GM19455 (cell line): ENCODE measurements at regions not wholly inside any gene's neighbourhood (a gene's known extent, or its start where the extent isn't known, plus 50 kb on each side); places are given as distances from the start of the nearest gene placed in this dataset.

ENCODE experiments used
- ATAC-seq: cut with Tn5 transposase; IDR thresholded peaks from one replicate; pipeline ENCODE4 v1.9.1; 2021; ENCODE audit not compliant: unreplicated experiment

DNA sequence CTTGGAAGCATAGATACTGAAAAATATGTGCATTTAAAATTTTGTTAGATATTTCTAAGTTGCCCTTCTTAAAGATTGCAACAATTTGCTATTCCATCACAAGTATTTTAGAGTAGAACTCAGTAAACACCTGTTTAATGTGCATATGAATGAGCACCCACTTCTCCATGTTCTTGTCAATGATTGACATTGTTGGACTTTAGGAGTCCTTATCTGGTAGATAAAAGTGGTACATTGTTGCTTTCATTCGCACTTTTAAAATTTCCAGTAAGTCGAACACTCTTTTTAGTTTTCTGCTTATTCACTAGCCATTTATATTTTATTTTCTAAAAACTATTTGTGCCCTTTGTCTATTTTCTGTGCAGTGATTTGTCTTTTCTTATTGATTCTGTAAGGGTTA lies 478.3 kb downstream of the SOX2 start:
- ATAC-seq, result no peak

GRCh38 chr3:182198345-182198744 lies 486.6 kb downstream of the SOX2 start:
- no peak for ATAC-seq

DNA sequence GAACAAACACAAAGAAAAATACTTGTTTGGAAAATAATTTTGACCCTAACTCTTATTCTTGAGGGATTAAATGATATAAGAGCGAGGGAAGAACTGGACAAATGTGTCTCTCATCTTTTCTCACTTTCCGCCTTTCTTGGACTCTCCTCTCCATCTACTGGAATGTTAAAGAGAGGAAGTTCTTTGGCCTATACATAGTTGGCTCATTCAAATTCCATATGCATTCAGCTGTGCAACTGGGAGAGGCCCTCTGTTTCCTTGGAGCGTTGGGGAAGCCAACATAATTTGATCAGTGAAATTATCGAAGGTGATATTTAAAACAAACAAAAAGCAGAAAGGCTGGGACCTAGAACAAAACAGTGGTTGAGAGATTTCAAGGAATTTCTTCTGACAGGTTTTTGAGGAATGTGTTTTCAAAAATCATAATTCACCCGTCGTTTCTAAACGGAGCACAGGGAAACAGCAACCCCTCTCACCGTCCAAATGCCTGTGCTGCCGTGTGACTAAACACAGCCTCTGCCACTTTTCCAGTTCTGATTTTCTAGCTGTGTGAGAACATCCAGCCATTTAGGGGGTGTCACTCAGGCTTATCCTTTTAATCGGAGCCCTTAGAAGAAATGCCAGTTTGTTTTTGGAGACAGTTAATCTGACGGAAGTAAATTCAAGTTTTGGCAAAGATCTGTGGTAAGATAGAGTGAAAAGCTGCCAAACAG lies 489.9 kb downstream of the SOX2 start:
- ATAC-seq, result no peak

DNA sequence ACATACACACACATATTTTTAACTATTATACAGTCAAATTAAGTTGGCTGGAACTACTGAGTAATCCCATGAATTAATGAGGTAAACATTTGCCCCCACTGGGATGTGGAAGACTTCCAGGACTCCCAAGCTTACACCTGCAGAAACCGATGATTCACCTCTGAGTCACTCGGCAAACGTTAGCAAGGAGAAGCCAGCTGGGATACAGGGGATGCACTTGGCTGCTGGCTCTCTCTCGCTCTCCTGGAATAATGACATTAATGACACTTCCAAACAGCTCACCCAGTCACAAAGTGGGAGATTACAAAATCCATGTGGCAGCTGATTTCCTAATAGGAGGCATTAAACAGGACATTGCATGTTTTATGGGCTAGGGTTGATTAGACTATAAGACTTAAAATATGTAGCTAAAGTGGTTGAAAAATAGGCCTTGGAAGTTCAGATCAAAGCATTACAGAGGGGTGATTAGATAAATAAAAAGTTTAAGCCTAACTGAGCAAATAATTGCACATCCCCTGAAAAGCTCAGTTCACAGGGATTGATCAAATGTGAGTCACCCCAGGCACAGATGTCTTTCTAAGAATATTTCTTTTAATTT lies 500.9 kb downstream of the SOX2 start:
- ATAC-seq, result no peak

- no peak for ATAC-seq
Observed at GRCh38 chr3:182214416-182214815, 502.7 kb downstream of the SOX2 start.

- ATAC-seq, result no peak
Observed at GRCh38 chr3:182215881-182216280, 504.2 kb downstream of the SOX2 start.

GRCh38 chr3:182216311-182216970 lies 504.7 kb downstream of the SOX2 start:
- ATAC-seq, result no peak

- ATAC-seq, result no peak
Observed at GRCh38 chr3:182220013-182220412, 508.3 kb downstream of the SOX2 start.

- no peak for ATAC-seq
Observed at GRCh38 chr3:182220471-182220870, 508.7 kb downstream of the SOX2 start.

DNA sequence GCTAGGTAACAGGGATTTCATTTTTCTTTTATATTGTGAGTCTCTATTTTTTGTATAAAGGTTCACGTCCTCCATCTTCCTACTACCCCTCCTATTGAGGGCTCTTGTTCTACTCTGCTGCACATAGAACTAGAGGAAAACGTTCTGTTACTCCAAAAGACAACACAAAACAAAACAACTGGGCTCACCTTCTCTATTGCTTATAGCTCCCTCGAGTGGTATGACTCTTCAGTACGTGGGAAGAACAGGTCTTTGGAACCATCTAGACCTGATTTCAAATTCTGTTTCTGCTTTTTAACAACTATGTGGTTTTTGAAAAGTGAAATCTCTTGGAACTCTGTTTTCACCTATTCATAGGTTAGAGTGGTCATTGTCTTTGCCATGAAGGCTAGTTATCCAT lies 515.3 kb downstream of the SOX2 start:
- ATAC-seq, result no peak

DNA sequence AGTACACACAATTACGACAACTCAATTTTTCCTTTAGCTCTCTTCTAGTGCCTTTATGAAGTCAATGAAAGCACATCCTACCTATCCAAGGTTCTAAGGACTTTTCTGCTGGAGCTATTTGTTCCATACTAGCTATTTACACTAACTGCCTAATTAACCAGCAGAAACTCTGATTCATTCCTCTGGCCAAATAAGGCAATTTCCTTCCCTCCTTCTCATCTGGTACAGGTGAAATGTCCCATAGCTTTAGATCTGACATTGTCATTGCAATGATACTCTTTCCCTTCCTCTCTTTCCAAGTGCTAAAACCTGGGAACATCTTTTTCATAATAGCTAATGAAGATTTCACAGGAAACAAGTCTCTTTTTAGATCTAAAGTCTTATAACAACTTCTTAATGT lies 521.7 kb downstream of the SOX2 start:
- ATAC-seq, result no peak

DNA sequence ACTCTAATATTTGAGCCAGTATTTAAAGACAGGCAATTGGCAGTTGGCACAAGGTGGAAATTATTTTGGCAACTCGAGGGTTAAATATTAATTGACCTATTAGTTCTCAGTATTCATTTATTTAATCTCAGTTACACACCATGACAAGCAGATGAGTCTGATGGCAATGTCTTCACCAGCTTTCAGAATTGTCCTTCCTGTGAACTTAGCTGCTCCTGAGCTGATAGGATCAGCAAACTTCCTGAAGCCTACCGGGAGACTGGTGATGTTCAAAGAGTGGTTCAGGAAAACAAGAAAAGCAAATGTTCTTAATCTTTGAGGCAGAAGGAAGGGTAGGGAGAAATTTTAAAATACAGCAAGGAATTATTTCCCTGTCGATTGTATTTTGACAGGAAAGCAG lies 522.2 kb downstream of the SOX2 start:
- no peak for ATAC-seq

GRCh38 chr3:182234881-182235280 lies 523.2 kb downstream of the SOX2 start:
- no peak for ATAC-seq

- ATAC-seq, result no peak
Observed at GRCh38 chr3:182235504-182235903, 523.8 kb downstream of the SOX2 start.

- no peak for ATAC-seq
Observed at GRCh38 chr3:182238126-182238525, 526.4 kb downstream of the SOX2 start.

GRCh38 chr3:182239316-182239715 lies 527.6 kb downstream of the SOX2 start:
- ATAC-seq, result no peak

DNA sequence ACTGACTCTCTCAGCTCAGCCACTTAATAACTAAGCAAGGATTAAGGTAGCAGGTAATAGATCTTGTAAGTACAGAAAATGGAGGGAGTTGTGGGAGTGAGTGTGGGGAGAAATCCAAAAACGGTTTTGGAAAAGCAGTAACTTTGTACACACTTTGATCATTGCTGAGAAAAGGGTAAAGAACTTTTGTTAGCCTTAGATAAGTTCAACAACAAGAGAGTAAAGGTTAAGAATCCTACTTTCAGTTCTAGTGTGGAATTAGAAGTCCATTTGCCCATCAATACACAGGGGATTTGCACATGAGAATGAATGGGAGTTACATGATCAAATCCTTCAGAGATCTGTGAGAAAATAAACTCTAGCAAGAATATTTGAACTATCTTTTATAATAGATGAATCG lies 528.7 kb downstream of the SOX2 start:
- ATAC-seq, result no peak

DNA sequence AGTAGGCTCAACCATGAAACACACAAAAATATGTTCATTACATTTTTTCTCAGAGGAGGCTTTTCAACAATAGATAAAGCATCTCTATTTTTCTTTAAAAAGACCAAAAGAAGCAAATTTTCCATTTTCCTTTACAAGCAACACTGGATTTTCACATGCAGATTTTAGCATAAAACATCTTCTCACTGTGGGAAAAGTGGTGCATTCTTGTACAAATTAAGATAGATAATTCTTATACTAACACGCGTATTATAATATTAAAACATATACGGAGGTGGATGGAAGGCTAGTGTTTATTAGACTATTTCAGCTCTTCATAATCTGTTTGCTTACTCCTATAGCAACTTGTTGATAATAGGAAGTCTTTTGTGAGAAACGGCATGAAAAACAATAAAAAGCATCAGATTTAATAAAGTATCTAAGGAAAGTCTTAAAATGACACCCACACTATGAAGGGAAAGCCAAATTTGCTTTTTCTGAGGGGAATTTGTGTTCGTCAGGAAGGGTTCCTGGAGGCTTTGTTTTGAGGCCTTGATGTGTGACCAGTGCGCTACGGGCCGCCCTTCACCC lies 529.6 kb downstream of the SOX2 start:
- no peak for ATAC-seq

GRCh38 chr3:182241766-182242488 lies 530.2 kb downstream of the SOX2 start:
- ATAC-seq, result no peak

DNA sequence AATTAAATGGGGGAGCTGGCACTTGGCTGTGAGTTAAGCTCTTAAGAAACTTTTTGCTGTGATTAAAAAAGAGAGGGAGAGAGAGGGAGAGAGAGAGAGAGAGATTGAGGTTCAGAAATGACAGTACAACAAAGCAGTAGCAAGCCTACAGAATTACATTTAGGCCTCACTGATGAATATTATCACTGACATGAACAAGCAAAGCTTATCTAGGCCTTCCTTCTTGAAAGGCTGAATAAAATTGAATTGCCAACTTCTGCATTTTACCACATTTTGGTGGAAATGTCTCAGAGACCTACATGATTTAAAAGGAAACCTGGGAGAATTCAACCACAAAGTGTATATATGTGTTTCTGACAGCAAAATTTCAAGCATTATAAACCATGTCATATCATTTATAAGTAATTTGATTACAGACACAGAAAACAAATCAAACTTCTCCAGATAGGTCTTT lies 530.8 kb downstream of the SOX2 start:
- no peak for ATAC-seq

GRCh38 chr3:182243625-182244024 lies 531.9 kb downstream of the SOX2 start:
- ATAC-seq, result no peak
